Natural killer cell treated with Interleukin-12 subunit alpha and Interleukin-12 subunit beta and Interleukin-15 and Interleukin-18, amount 100 ng/mL, for 72 hours (primary cell): ENCODE measurements at regions not wholly inside any gene's neighbourhood (a gene's known extent, or its start where the extent isn't known, plus 50 kb on each side); places are given as distances from the start of the nearest gene placed in this dataset.
"Not testable (repeated sequence)": the region's sequence is repeated elsewhere in the genome, so short reads cannot be mapped to it uniquely, and the experiment has no call there.

Experiments
- ATAC-seq, 2 donors: fragments of 150-1000 bp; cut with Tn5 transposase in 1 of 2; sonication (Bioruptor Pico), chemical (Tn5 transposase) in 1 of 2; 2 replicates each; pipeline ENCODE4 v1.10.0; 2021
- DNase-seq: peaks from one replicate; pipeline ENCODE4 v3.0.0; 2022; ENCODE audit warnings: low spot score
- H3K27ac Mint-ChIP-seq, 2 donors: 1 replicate in 1 of 2; 2 replicates in 1 of 2; pipeline ENCODE4 v1.8.0; 2022; ENCODE audit warnings: mixed read lengths in 2 of 2, mild to moderate bottlenecking in 1 of 2, moderate library complexity in 1 of 2
- H3K27me3 Mint-ChIP-seq, 2 donors: 1 replicate in 1 of 2; 2 replicates in 1 of 2; pipeline ENCODE4 v1.8.0; 2022; ENCODE audit warnings: mixed read lengths in 2 of 2
- H3K36me3 Mint-ChIP-seq: one replicate; pipeline ENCODE4 v1.8.0; 2022; ENCODE audit warnings: mixed read lengths
- H3K4me1 Mint-ChIP-seq, 2 donors: 1 replicate in 1 of 2; 2 replicates in 1 of 2; pipeline ENCODE4 v1.8.0; 2022; ENCODE audit warnings: low read depth in 2 of 2, mixed read lengths in 2 of 2, mild to moderate bottlenecking in 1 of 2
- H3K4me3 Mint-ChIP-seq: one replicate; pipeline ENCODE4 v1.8.0; 2022; ENCODE audit warnings: mixed read lengths
- H3K9me3 Mint-ChIP-seq: 2 replicates; pipeline ENCODE4 v1.8.0; 2022; ENCODE audit warnings: mixed read lengths

GRCh38 chr21:28016571-28016970 is 976.1 kb downstream of the LTN1 start:
- ATAC-seq = no peak
- no peaks in the 10 kb centered on the region for H3K27me3 Mint-ChIP-seq

GRCh38 chr21:28013123-28013522 is 979.6 kb downstream of the LTN1 start:
- not testable (repeated sequence) for H3K36me3 Mint-ChIP-seq, DNase-seq, H3K27ac Mint-ChIP-seq, H3K9me3 Mint-ChIP-seq, H3K4me1 Mint-ChIP-seq, H3K4me3 Mint-ChIP-seq, ATAC-seq, H3K27me3 Mint-ChIP-seq

More at GRCh38 chr21:28016571-28016970, 976.1 kb downstream of the LTN1 start:
- H3K27ac Mint-ChIP-seq = no peak overlapping the region
- H3K9me3 Mint-ChIP-seq = no peaks in the 10 kb centered on the region
- H3K4me1 Mint-ChIP-seq = no peaks in the 10 kb centered on the region
- no peak for DNase-seq
- H3K36me3 Mint-ChIP-seq = no peaks in the 10 kb centered on the region
- H3K4me3 Mint-ChIP-seq = no peak overlapping the region

GRCh38 chr21:28011970-28012369 is 980.7 kb downstream of the LTN1 start:
- not testable (repeated sequence) for H3K9me3 Mint-ChIP-seq, DNase-seq, H3K27me3 Mint-ChIP-seq, H3K4me3 Mint-ChIP-seq, H3K27ac Mint-ChIP-seq, H3K36me3 Mint-ChIP-seq, H3K4me1 Mint-ChIP-seq, ATAC-seq

DNA sequence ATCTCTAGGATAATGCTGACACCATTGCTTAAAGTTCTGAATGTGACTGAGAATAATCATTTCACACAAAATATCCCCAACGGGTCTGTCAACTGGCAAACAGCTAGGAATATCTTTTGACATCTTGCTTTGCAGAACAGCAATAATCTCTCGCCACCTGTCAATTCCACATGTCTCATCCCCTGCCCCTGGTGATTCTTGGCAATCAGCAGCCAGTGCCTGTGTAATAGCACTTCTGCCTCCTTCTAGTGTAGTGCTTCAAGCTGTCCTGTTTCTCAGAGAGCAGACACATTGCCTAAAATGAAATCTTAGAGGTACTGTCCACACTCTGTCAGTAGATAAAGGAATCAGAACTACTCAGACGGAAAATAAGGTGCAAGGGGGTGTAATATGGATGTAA is 984.4 kb downstream of the LTN1 start:
- H3K4me1 Mint-ChIP-seq, H3K9me3 Mint-ChIP-seq, DNase-seq, ATAC-seq, H3K36me3 Mint-ChIP-seq, H3K4me3 Mint-ChIP-seq, H3K27ac Mint-ChIP-seq, H3K27me3 Mint-ChIP-seq: not testable (repeated sequence)

- H3K9me3 Mint-ChIP-seq, H3K4me1 Mint-ChIP-seq, DNase-seq, H3K4me3 Mint-ChIP-seq, ATAC-seq, H3K36me3 Mint-ChIP-seq, H3K27ac Mint-ChIP-seq, H3K27me3 Mint-ChIP-seq: not testable (repeated sequence)
These were observed 989.0 kb downstream of the LTN1 start for GRCh38 chr21:28003627-28004026.

DNA sequence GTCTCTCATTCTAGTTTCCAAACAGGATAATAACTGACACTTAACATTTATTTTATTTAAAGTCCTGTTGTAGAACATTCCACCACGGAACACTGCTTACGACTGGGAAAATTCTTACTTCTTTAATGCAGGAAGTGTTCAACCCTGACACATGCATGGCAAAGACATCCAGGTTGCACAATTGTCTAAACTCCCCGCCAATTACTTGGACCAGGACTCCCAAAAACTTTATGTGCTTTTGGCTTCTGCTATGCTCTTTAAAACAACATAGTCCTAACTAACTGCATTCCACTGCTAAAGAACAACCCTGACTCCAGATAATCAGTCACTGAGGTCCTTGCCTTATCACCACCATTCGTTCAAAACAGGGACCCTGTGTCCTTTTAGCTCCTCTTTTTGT is 995.8 kb downstream of the LTN1 start:
- not testable (repeated sequence) for H3K36me3 Mint-ChIP-seq, H3K4me3 Mint-ChIP-seq, H3K27ac Mint-ChIP-seq, H3K9me3 Mint-ChIP-seq, DNase-seq, ATAC-seq, H3K4me1 Mint-ChIP-seq, H3K27me3 Mint-ChIP-seq

- not testable (repeated sequence) for H3K27me3 Mint-ChIP-seq, H3K9me3 Mint-ChIP-seq, H3K27ac Mint-ChIP-seq, DNase-seq, H3K36me3 Mint-ChIP-seq, ATAC-seq, H3K4me1 Mint-ChIP-seq, H3K4me3 Mint-ChIP-seq
These were observed 1007.9 kb downstream of the LTN1 start for GRCh38 chr21:27984663-27985325.

DNA sequence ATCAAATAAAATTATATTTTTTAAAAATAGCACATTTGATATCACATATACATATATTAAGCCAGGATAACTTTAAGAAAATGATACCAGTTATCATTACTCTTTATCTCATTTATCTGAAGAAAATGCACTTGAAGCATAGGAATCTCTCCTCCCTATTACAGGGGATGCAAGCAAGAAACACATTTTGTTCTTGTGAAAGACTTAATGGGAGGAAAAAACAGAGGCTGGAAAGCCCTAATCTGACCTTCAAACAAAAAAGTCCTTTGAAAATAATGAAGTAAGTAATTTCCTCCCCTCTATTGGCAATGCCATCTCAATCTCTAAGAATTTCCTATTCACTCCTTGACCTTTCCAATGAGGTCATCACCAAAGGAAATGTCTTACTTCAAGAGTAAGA is 1012.6 kb upstream of the ADAMTS5 start:
- not testable (repeated sequence) for H3K4me1 Mint-ChIP-seq, H3K36me3 Mint-ChIP-seq, H3K9me3 Mint-ChIP-seq, H3K4me3 Mint-ChIP-seq, DNase-seq, H3K27ac Mint-ChIP-seq, ATAC-seq, H3K27me3 Mint-ChIP-seq

GRCh38 chr21:27975514-27975913 is 1008.6 kb upstream of the ADAMTS5 start:
- Mint-ChIP-seq H3K27me3 (no peaks in the 10 kb centered on the region), H3K27ac (no peak overlapping the region), H3K4me1 (no peaks in the 10 kb centered on the region), H3K4me3 (no peak overlapping the region), H3K36me3 (no peaks in the 10 kb centered on the region), H3K9me3 (peaks cover 8% of the 10 kb centered on the region)
- DNase-seq = no peak
- ATAC-seq = no peak

DNA sequence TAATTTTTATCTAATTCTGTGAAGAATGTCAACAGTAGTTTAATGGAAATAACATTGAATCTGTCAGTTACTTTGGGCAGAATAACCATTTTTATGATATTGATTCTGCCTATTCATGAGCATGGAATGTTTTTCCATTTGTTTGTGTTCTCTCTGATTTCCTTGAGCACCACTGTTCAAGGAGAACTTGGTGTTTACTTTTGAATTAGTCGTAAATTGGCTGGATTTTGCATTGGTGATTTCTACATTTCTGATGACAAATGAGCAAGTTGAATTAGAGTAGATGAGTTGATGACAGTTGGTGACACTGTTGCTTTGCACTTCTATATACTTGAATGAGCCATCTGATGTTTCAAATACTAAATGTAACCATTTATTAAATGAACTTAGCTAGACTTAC is 1007.3 kb upstream of the ADAMTS5 start:
- not testable (repeated sequence) for H3K9me3 Mint-ChIP-seq, H3K36me3 Mint-ChIP-seq, H3K4me1 Mint-ChIP-seq, H3K4me3 Mint-ChIP-seq, H3K27ac Mint-ChIP-seq, ATAC-seq, DNase-seq, H3K27me3 Mint-ChIP-seq

DNA sequence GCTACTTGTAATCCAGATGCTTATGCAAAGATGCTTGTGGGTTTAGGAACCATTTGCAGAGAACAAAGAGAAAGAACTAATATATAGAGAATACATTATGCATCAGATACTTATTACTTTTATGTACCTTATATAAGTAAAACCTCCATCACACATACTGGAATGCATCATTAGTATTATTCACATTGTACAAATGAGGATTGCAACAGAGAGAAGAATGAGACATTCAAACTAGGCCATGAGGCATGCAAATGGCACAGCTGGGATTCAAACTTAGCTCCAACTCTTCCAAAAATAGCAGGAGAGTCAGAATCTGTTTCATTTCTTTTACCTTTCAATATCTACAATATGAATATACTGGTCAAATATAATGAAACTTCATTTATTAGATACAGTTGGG is 1001.4 kb upstream of the ADAMTS5 start:
- not testable (repeated sequence) for DNase-seq, H3K4me1 Mint-ChIP-seq, H3K4me3 Mint-ChIP-seq, H3K27ac Mint-ChIP-seq, H3K9me3 Mint-ChIP-seq, H3K36me3 Mint-ChIP-seq, H3K27me3 Mint-ChIP-seq, ATAC-seq

DNA sequence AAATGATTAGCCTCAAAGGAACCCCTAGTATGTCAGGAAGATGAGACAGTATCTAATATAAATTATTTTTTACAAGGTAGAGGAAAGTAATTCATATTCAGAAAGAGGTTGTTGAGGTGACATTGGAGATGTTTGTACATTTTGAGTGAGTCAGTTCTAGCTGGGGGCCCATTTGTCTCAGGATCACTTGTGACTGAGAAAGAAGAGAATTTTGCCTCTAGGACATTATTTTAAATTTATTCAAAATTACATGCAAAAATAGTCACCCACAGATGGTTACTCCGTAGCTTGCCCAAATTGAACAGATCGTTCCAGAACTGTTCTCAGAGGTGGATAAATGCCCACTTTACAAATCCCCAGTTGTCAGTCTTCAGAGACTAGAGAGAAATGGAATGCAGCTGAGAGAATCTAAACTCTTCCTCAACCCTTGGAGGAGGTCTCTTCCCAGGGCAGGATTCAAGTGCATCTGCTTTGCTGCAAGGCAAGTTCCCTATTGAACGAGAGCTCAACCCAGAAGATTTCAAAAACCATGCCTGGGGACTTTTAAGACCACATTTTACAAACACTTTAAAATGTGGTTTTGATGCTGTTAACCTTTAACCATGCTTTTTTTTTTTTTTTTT is 987.8 kb upstream of the ADAMTS5 start:
- H3K27ac Mint-ChIP-seq = no peak overlapping the region
- H3K4me3 Mint-ChIP-seq = no peak overlapping the region
- H3K4me1 Mint-ChIP-seq = no peaks in the 10 kb centered on the region
- H3K9me3 Mint-ChIP-seq = peaks cover 3% of the 10 kb centered on the region
- no peak for ATAC-seq
- no peaks in the 10 kb centered on the region for H3K36me3 Mint-ChIP-seq
- no peak for DNase-seq
- H3K27me3 Mint-ChIP-seq = no peaks in the 10 kb centered on the region

GRCh38 chr21:27953340-27954045 is 986.6 kb upstream of the ADAMTS5 start:
- H3K9me3 Mint-ChIP-seq = peaks cover 3% of the 10 kb centered on the region
- no peaks in the 10 kb centered on the region for H3K4me1 Mint-ChIP-seq
- H3K36me3 Mint-ChIP-seq = no peaks in the 10 kb centered on the region
- H3K27ac Mint-ChIP-seq = no peak overlapping the region
- DNase-seq (no peak), ATAC-seq (no peak)
- H3K4me3 Mint-ChIP-seq = no peak overlapping the region
- H3K27me3 Mint-ChIP-seq = no peaks in the 10 kb centered on the region

- H3K27ac Mint-ChIP-seq, H3K27me3 Mint-ChIP-seq, H3K9me3 Mint-ChIP-seq, DNase-seq, H3K4me1 Mint-ChIP-seq, ATAC-seq, H3K36me3 Mint-ChIP-seq, H3K4me3 Mint-ChIP-seq: not testable (repeated sequence)
These were observed 982.2 kb upstream of the ADAMTS5 start for GRCh38 chr21:27949093-27949492.
